Frontal cortex (tissue), 3 donors: ENCODE measurements at regions not wholly inside any gene's neighbourhood (a gene's known extent, or its start where the extent isn't known, plus 50 kb on each side); places are given as distances from the start of the nearest gene placed in this dataset.

Experiments
- DNase-seq, 2 donors: peaks; one replicate each; pipeline ENCODE4 v3.0.0; 2012; ENCODE audit warnings: low spot score in 2 of 2
- FAIRE-seq: peaks from 2 replicates; lab custom pipeline; 2012; peaks lifted over from hg19 to GRCh38; lab: Jason Lieb, UNC
- donor health status: control.
- donor health status: control.
- donor health status: control.

DNA sequence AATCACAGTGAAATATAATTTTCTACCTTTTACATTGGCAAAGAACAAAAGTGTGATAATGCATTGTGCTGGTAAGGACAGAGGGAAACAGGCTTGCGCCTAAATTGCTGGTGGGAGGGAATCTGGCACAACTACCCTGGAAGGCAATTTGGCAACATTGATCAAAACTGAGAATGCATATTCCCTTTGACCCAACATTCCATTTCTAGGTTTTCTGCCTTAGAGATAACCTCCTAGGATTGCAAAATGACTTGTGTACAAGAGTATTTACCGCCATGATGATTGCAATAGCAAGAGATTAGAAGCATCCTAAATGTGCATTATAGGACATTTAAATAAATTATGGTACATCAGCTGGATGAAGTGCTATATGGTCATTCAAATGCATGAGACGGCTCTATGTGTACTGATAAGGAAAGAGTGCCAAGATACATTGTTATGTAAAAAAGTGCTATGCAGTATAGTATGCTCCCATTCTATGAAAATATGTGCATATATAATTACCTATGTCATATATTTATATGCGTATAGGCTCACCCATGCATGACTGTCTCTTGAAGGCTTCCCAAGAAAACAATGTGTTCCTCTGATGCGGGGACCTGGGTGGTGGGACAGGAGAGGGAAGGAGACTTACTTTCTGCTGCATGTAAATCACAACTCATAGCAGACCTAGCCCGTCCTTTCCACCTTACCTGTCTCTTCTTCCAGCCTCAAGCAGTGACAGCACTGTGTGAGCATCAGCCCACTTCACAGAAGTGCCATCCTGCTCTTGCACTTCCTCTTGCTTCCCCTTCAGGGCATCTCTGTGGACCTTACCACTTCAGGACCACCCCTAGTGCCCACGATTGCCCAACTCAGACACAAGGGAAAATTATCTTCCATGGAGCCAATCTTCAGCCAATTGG lies 249.9 kb upstream of the TLE3 start:
- DNase-seq = no peak
- no peak for FAIRE-seq

DNA sequence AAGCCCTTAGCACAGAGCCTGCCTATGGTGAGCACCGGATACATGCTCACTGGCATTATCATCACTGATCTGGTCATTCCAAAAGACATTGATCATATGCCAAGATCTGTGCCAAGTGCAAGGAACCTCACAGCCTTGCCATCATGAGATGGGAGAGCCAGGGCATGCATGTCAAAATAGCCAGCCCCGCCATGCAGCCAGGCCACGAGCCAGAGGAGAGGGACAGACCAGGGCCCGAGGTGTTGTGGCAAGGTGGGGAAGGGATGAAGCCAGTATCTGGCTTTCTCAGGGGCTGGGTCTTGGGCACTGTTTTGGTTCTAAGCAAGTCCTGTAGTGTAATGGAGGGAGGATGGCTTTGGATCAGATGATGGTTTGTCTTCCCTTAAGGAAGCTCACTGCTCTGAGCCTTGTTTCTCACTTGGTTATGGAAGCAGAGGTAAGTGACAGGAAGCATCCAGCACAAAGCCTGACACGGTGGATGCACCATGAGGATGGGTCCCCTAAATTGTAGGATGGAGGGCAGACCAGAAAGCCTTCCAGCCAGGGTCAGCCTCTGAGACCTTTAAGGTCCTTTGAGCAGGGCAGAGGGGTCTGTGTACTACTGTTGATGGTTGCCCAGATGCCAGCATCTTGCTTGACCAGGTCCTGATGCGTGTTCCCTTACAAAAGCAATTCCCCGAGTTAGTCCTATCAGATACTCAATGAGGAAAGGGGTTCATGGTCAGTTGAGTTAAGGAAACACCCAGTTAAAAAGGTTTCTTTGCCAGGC lies 247.7 kb upstream of the TLE3 start:
- no peak for FAIRE-seq
- no peak for DNase-seq

DNA sequence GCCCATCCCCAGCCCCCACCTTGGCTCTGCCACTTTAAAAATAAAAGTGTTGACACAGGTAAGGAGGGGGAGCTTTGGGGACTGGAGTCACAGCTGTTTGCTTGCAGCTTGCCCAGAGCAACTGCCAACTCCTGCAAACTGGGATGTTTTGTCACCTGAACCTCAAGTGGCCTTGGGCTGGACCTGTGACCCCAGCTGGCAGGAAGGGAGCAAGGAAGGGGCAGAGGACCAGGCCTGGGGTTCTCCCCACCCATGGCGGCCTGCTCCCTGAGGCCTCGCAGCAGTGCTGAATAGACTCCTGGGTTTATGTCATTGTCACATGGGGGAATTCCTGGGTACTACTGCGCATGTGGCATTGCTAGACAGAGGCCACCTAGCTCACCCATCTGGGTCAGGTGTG lies 246.9 kb upstream of the TLE3 start:
- DNase-seq = no peak

DNA sequence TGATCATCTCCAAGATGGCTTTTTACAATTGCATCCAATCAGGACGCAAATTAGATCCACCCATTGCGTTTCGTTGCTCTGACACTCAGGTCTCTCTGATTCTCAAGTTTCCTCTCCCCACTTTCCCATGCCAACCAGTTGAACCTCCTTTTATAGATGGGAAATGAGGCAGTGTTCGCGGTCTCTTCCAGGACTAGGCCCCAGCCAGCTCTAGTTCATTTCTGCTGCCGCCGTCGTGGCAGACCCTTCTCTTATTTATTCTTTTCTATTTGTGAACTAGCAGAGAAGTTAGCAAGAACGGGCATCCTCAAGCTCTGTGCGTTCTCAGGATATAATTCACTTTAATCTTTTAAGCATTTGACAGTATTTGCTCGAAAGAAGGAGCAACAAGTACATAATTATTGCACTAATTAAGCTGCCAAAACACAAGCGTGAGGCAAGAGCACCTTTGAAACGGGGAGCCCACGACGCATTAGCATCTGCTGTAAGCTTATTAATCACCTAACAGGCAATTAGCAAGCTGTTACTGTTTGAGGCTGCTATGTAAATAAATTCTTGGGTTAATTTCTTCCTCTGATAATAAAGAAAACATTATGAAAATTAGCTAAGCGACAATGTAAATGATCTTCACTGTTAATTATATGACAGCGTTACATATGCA lies 246.4 kb upstream of the TLE3 start:
- FAIRE-seq = no peak
- no peak for DNase-seq

More for the DNA sequence above, 246.9 kb upstream of the TLE3 start:
- no peak for FAIRE-seq

DNA sequence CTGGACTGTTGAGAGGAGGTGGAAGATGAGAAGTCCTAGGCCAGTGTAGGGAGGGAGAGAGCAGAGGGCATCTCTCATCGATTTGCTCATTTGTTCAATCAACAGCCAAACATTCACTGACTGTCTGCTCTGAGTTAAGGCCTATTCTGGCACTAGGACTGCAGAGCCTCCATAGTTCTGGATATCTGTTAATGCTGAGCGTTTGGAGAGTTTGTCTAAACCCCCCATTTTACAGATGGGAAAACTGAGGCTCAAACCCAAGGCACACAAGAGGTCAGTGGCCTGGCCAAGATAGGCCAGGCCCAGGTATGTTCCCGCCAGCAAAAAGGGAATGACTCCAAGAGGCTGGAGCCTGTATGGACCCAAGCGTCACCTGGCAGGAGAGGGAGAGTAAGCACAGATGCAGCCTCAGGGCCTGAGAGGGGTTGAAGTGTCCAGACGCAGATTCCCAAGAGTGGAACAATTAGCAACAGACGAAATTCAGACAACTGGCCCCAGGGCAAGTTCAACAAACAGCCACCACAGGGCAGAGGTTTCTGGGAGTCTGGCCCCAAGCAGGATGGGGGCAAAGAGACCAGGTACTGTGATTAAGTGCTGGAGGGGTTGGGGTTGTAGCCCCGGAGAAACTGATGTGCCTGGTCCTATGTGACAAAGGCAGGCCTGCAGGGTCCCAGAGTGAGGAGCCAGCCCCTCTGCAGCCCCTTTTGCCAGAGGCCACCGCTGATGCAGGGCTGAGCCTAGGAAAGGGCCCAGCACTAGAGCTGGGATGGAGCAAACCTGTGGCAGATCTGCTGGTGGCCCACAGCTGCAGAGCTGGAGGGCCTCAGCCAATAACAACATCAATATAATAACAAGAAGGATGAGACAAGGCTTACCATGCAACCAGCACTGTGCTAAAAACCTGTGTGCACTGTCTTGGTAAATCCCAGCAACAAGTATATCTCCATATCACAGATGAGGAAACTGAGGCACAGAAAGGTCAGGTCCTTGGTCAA lies 245.1 kb upstream of the TLE3 start:
- no peak for FAIRE-seq
- DNase-seq = no peak

DNA sequence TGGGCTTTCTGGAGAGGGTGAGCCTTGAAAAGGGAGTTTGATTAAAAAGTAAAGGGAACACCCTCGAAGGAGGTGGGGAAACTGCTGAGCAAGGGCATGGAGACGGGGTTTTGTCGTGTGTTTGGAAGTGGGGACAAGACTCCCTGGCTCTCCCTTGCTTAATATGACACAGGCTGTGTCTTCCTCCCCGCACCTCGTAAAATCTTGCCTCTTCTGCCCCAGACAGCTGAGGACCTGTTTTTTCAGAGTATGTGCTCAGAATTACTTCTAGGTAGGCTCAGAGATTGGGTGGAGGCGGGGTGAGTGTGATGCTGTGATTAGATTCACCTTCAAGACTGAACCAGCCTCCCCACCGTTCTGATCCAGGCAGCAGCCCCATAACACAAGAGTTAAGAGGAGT lies 244.4 kb upstream of the TLE3 start:
- DNase-seq (no peak), FAIRE-seq (no peak)

DNA sequence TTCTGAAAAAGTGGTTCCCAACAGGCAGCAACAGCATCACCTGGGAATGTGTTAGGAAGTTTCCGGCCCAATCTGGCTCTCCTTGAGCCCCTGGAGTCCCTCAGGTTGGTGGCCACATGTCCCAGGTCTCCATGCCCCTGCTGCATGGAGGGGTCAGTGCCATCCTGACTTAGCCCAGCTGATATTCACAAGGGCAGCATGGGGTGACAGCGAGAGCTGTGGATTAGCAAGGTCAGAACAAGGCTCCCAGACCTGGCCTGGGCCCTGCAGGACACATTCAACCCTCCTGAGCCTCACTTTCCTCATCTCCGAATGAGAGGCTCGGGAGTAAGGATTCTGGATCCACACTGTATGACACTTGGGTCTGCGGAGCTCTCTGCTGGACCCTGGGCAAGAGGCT lies 243.8 kb upstream of the TLE3 start:
- no peak for FAIRE-seq
- no peak for DNase-seq

DNA sequence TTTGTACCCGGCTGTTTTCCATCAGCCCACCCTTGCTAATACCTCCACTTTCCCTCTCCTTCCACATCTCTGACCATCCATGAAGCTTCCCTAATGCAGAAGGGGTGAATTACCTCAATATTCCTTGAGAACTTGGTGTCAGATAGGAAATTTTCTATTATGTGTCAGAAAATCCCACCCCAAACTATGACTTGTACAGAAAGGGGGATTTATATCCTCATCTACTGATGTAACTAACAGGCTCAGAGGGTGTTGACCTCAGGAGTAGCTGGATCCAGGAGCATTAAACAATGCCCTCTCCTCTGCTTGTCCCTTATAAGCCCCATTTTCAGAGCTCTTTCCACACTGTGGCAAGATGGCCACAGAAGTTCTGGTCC lies 242.8 kb upstream of the TLE3 start:
- FAIRE-seq = no peak

DNA sequence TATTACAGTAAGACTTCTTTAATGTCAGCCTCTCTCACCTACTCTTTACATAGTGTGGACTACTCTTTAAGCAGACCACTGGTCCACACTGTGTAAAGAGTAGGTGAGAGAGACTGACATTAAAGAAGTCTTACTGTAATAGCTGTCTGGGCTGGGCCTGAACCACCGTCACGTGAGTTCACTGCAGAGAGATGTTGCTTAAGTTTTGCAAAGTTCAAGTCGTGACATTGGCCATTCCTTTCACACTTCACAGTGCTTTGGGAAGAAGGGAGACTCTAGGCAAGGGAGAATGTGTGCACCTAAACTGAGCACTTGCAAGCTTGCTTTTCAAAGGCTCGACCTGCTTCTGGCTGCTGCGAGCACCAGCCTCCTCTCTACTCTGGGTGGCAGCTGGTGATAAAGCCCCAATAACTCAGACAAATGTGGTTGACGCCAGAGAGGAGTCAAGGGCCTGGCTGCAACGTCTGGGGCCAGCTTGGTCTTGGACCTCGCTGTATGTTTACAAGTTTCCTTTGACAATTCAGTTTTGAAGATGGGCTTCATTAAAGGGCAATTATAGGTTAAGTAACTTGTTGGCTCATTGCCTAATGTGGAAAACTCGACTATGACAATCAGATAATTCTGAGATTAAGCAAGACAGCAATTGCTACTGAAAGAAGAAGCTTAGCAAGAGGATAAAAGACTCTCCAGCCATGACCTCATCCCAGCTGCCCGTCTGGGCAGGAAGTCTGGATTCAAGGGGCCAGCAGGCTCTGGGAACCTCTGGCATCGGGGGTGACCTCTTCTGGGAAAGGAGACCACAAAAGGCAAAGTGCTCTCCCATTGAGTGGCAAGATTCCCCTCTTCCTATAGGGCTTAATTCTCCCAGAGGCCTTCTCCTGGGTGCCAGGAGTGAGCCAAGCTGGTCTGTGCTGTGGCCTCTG lies 242.1 kb upstream of the TLE3 start:
- FAIRE-seq (no peak), DNase-seq (no peak)

More for the DNA sequence above, 242.8 kb upstream of the TLE3 start:
- no peak for DNase-seq

DNA sequence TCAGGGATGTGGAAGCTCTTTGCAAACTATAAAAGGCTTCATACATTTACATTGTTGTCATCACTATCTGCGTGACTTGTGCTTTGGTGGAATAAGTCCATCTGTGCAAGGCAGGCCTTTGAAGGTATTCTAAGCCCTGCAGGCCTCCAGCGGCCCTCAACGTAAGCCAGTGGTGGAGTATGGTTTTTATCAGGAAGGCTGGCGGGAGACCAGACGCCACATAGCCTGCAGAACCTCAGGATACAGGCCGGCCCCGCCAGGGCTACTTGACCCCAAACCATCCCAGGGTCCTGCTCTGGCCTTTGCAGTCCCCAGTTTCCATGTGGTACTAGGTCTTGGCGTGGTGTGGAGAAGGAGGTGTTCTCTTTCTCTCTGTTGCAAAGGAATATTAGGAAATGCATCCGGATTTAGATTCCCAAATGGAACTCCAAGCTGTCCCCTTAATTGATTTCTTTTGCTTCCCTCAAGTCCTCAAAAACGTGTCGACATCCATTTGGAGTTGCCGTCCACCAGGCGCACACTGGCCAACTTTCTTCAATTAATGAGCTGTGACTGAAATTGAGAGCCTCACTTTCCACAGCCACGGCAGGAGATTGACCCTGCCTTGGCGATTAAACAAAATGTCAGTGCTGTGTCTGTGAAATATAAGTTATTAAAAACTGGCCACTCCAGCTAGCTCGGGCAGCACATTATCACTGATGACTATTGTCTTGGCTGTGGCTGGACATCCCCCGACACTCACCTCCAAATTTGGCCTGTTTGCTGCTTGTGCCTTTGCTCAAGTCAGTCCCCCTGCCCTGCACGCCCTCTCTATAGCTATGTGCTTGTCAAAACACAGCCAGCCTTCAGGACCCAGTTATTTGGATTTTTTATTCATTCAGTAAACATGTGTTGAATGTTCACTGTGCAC lies 239.8 kb upstream of the TLE3 start:
- DNase-seq = no peak

DNA sequence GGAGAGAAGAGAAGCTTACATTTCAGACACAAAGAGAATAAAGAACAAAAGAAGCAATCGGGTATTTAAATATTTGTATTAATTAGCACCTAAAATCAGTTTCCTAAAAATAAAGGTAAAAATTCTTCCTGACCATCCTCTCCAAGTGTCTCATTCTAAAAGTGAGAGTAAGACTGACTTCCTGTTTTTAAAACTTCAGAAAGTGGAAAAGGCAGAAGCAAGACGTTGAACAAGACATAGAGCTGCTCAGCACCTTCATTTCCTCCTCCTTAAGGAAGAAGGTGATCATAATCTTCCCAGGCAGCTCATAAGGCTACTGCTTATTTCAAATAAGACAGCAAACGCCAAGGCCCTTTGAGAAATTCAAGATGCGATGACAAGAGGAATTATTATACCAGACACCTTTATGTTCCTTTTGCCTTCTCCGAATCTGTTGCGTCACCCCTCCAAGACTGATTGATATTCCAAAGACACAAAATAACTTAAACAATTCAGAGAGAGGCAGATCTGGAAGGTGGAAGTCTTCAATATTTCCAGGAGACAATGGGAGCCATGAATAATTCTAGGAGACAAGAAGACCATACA lies 238.8 kb upstream of the TLE3 start:
- FAIRE-seq (no peak), DNase-seq (no peak)

More for the DNA sequence above, 239.8 kb upstream of the TLE3 start:
- FAIRE-seq = no peak

DNA sequence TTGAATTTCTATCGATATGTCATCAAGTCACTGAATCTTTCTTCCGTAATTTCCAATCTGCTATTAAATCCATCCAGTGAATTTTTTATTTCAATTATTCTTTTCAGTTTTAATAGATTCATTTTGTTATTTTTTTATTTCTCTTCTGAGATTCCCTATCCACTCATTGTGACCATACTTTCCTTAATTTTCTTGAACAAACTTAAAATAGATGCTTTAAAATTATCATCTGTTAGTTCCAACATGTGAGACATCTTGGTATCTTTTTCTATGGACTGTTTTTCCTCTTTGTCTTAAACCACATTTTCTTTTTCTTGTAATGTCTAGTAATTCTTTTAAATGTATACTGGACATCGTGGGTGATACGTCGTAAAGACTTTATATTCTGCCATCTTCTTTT lies 236.6 kb upstream of the TLE3 start:
- FAIRE-seq = no peak
- DNase-seq = no peak

DNA sequence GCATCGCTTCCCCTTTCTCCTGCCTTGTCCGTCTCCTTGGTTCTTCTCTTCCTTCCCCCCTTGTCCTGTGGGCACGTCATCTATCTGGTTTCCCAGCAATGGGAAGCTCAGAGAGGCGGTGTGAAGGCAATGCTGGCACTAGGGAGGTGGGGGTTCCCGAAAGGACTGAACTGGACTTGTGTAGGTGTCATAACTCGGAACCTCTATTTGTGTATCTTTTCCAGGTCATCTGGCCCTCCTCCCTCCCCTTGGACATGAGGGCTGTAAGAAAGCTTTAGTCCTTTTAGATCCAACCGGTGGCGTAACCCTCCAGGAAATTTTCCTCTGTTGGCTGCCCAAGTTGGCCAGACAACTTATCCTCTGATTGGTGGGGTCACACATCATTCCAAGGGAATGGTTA lies 231.5 kb upstream of the TLE3 start:
- FAIRE-seq = no peak

DNA sequence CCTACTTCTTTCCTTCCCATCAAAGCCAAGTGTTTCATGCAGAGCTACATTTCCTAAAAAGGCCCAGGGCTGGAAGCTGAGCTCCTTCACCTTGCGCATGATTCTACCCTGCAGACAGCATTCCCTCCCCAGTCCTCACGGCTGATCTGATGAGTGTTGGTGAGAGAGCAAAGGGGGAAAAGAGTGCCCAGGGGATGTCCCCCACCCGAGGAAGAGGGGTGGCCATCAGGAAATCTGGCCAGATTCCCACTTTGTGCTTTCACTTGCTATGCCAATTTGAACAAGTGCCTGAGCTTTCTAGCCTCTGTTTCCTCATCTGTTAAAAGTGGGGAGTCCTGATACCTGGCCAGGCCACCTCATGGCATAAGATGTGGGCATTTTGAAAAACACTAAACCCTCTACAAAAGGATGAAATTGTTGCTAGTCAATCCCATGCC lies 231.0 kb upstream of the TLE3 start:
- no peak for FAIRE-seq
- DNase-seq = no peak

More for the DNA sequence above, 231.5 kb upstream of the TLE3 start:
- DNase-seq = no peak

DNA sequence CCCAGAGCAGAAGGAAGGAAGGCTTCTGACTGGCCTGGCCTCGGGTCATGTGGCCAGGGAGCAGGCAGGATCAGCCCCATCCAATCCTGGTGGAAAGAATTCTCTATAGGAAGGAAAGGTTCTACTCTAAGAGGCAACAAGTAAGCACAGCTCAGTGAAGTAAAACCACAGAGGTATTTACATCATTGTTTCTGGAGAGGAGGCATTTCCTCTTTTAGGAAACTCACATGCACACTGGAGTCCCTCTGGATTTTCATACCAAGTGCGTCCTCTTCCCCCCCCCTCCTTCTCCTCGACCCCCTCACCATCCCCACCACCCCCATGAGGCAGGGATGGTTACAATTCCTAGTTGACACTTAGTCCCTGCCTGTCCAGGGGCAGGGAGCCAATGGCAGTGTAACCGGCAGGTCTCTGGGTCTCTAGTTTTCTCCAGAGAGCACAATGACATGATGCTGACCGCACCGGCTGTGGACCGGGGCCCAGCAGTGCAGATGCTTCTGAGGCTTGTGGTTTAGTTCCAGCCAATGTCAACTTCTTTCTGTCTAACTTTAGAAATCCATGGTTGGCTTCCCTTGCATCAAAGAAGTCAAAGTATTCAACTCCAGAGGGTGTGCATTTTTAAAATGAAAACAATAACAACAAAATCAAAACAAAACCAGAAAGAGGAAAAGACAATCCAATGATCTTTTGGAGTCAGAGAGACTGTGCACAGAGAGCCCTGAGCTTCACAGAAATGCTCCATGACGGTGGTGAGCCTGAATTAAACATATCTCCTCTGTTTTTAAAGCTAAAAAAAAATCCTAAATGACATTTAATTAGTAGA lies 230.3 kb upstream of the TLE3 start:
- DNase-seq (no peak), FAIRE-seq (no peak)

DNA sequence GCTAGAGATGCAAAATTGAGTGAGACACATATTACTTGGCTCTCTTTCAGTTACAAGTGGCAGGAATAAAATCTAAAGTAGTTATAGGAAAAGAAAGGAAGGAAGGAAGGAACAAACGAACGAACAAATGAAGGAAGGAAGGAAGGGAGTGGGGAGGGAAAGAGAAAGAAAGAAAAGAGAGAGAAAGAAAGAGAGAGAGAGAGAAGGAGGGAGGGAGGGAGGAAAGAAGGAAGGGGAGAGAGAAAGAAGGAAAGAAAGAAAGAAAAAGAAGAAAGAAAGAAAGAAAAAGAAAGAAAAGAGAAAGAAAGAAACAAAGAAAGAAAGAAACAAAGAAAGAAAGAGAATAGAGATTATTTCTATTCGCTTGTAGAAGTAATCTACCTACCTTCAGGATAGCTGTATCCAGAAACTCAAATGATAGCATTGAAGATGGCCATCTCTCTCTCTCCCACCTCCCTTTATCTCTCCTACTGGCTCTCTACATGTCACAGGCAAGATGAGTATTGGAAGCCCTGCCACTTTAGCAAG lies 229.7 kb upstream of the TLE3 start:
- no peak for FAIRE-seq
- DNase-seq = no peak
